ENCODE measurements at regions not wholly inside any gene's neighbourhood (a gene's known extent, or its start where the extent isn't known, plus 50 kb on each side); places are given as distances from the start of the nearest gene placed in this dataset.

DNA sequence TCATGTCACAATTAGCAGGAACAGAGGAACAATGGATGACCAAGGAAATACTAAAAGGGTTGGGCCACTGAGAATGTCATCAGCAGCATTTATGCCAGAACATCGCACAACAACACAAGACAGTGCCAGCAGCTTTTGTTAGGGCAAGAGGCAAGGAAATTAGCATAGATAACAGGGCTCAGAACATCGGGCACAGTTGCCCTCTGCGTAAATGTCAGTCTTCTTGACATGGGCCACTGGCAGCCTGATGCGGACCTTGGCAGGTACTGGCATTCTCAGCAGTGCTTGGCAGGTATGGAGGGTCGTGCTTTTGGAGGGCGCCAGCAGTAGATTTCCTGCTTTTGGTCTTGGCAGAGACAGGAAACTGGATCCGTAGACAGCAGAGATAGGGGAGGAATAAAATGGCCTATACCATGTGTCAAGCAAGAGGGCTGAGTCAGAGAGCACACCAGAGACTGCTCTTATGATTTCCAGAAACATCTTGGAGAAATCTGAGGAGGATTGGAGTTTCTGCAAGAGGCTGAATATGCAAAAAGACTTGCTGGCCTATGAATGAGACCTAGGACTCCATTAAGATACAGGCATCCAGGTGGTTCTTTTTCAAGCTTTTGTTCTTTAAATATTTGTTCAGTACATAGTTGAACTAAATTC is 371.5 kb upstream of the MTPN start:
- DNase-seq (ENCODE audit: low spot score) = no peak
- in situ Hi-C loops (cut with MboI; ENCODE audit: low pct_unique_long_range_greater_than_20kb, low sequenced_read_pairs, unreplicated experiment) = no loop called here
- TF ChIP-seq, protein P1, sequence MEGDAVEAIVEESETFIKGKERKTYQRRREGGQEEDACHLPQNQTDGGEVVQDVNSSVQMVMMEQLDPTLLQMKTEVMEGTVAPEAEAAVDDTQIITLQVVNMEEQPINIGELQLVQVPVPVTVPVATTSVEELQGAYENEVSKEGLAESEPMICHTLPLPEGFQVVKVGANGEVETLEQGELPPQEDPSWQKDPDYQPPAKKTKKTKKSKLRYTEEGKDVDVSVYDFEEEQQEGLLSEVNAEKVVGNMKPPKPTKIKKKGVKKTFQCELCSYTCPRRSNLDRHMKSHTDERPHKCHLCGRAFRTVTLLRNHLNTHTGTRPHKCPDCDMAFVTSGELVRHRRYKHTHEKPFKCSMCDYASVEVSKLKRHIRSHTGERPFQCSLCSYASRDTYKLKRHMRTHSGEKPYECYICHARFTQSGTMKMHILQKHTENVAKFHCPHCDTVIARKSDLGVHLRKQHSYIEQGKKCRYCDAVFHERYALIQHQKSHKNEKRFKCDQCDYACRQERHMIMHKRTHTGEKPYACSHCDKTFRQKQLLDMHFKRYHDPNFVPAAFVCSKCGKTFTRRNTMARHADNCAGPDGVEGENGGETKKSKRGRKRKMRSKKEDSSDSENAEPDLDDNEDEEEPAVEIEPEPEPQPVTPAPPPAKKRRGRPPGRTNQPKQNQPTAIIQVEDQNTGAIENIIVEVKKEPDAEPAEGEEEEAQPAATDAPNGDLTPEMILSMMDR (IDR thresholded peaks at IDR 0.05; ENCODE audit: extremely low read depth, insufficient read depth, missing control alignments) = no peak

DNA sequence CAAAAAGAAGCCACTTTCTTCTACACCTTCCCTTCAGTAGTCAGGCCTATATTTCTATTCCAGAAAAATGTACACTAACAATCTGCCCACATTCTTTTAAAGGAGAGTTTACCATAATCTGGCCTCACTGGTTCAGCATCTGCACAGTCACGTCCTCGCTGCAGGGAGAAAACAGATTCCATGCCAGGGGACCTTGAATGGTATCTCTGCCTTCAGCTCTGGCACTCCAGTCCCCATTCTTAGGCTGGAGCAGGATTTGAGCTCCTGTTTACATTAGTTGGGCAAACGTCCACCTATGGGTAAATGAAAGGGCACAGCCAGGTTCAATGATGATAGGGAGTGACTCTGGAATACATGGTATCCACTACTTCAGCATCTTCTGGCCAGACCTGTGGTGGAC is 371.0 kb upstream of the MTPN start:
- in situ Hi-C loops (cut with MboI; ENCODE audit: low pct_unique_long_range_greater_than_20kb, low sequenced_read_pairs, unreplicated experiment) = no loop called here
- no peak for DNase-seq (ENCODE audit: low spot score)
- TF ChIP-seq, protein P1 (IDR thresholded peaks at IDR 0.05; ENCODE audit: extremely low read depth, insufficient read depth, missing control alignments) = no peak

GRCh38 chr7:136347488-136347887 is 370.3 kb upstream of the MTPN start:
- TF ChIP-seq, protein P1 (IDR thresholded peaks at IDR 0.05; ENCODE audit: extremely low read depth, insufficient read depth, missing control alignments) = no peak
- in situ Hi-C loops (cut with MboI; ENCODE audit: low pct_unique_long_range_greater_than_20kb, low sequenced_read_pairs, unreplicated experiment) = no loop called here
- no peak for DNase-seq (ENCODE audit: low spot score)

DNA sequence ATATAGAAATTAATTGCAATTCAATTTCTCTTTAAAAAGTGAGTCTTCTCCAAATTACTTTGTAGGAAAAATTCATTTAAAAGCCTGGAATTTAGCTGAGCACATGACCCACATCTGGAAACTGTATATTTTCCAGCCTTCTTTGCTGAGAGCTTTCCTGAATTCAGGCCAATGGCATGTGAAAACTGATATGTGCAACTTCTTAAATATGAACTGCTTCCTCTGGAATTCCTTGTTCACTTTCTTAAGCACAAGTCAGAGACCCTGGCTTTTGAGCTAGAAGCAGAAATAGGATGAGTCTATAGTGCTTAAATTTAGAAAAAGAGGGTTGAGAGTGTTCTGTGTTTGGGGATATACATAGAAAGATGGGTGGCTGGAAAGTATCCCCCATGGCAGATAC is 365.1 kb upstream of the MTPN start:
- TF ChIP-seq, protein P1 (IDR thresholded peaks at IDR 0.05; ENCODE audit: extremely low read depth, insufficient read depth, missing control alignments) = no peak
- in situ Hi-C loops (cut with MboI; ENCODE audit: low pct_unique_long_range_greater_than_20kb, low sequenced_read_pairs, unreplicated experiment) = no loop called here
- DNase-seq (ENCODE audit: low spot score) = no peak

GRCh38 chr7:136339464-136339863 is 362.3 kb upstream of the MTPN start:
- TF ChIP-seq, protein P1 (IDR thresholded peaks at IDR 0.05; ENCODE audit: extremely low read depth, insufficient read depth, missing control alignments) = no peak
- DNase-seq (ENCODE audit: low spot score) = no peak
- in situ Hi-C loops (cut with MboI; ENCODE audit: low pct_unique_long_range_greater_than_20kb, low sequenced_read_pairs, unreplicated experiment) = no loop called here

GRCh38 chr7:136336932-136337331 is 359.8 kb upstream of the MTPN start:
- TF ChIP-seq, protein P1 (IDR thresholded peaks at IDR 0.05; ENCODE audit: extremely low read depth, insufficient read depth, missing control alignments) = no peak
- in situ Hi-C loops (cut with MboI; ENCODE audit: low pct_unique_long_range_greater_than_20kb, low sequenced_read_pairs, unreplicated experiment) = no loop called here

More at GRCh38 chr7:136336932-136337331, 359.8 kb upstream of the MTPN start:
- DNase-seq (ENCODE audit: low spot score) = no peak

All from GM13977 (cell line).